GM19023 (cell line): ENCODE measurements at regions not wholly inside any gene's neighbourhood (a gene's known extent, or its start where the extent isn't known, plus 50 kb on each side); places are given as distances from the start of the nearest gene placed in this dataset.

Source experiments
- ATAC-seq: cut with Tn5 transposase; IDR thresholded peaks from one replicate; pipeline ENCODE4 v1.9.1; 2021; ENCODE audit warnings: mild to moderate bottlenecking, moderate library complexity; ENCODE audit not compliant: unreplicated experiment

DNA sequence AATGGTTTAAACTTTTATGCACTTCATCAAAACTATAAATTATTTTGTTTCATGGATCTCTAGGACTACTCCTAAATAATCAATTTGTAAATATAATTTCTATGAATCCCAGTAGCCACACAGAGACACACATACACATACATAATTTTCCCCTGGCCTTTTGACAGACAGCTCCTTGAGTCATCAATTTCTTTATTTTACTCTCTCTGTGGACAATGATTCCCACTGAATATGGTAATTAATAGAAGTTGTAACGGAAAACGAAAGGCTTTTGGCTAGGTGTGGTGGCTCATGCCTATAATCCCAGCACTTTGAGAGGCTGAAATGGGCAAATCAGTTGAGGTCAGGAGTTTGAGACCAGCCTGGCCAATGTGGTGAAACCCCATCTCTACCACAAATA is 235.1 kb downstream of the EPHA4 start:
- ATAC-seq, result no peak

GRCh38 chr2:221337957-221338685 is 234.0 kb downstream of the EPHA4 start:
- no peak for ATAC-seq

- ATAC-seq, result no peak
These were observed 229.7 kb downstream of the EPHA4 start for GRCh38 chr2:221342388-221342787.

- ATAC-seq, result no peak
These were observed 228.6 kb downstream of the EPHA4 start for GRCh38 chr2:221343524-221343923.

DNA sequence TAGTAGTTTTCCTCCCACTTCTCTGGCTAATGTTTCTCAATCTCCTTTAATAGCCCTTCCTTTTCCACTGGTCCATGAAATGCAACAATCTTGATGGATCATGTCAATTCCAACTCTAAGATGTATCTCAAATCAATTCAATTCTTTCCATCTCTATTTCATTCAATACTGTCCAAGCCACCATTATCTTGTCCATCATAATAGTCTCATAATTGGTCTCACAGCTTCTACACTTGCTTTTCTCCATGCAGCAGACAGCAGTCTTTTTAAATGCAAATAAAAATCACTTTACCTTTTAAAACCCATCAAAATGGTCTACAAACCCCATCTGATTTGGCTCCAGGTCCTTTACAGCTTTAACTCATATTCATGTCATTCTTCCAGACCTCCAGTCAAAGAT is 226.6 kb downstream of the EPHA4 start:
- no peak for ATAC-seq

DNA sequence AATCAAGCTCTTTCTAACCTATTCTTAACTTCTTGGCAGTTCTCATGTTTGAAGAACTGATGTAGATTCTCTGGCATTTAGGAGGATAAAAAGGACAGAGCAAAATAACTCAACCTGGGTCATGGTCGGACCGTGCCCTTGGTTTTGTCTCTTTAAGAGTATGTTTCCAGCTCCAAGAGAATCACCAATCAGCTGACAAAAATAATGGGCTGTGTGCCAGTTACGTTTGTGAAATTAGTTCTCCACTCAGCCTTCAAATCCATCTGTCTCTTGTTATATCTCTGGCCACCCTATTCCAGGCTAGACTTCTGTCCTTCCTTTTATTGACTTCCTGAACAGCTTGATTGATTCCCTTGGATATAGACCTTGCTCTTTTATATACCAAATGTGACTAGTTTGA is 225.7 kb downstream of the EPHA4 start:
- ATAC-seq, result no peak

- no peak for ATAC-seq
These were observed 224.6 kb downstream of the EPHA4 start for GRCh38 chr2:221347471-221347870.

DNA sequence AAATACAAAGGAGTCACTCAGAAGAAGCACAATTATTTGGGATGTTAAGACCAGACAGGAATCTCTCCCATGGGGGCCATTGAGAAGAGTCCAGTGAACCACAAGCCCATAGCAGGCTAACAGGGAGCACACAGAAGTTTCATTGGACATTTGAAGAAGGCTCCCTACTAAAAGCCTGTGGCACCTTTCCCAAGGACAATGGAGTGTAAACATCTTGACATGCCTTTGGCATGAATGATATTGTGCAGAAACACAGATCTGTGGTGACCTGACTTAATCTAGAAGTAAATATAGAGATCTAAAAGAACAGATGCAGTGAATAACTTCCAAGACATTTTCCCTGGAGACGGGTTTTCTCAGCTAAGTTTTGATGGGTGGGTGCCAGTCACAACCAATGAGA is 221.5 kb downstream of the EPHA4 start:
- no peak for ATAC-seq

- no peak for ATAC-seq
These were observed 218.9 kb downstream of the EPHA4 start for GRCh38 chr2:221353201-221353600.

DNA sequence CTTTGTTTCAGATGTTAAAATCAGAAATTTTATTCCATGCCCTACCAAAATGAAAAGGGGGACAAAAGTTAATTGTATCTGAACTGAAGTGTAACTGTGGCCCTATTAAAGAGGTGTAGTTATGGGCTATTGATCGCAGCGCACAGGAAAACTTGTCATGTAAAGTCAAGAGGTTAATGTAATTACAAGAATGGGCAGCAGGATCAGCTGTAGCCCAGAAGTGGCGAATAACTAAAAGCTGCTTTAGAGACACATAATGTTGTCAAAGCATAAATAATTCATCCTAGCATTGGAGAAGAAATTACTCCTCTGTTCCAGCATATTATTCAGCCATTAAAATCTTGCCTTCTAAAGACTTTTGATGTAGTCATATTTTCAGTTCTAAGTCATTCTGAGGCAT is 211.8 kb downstream of the EPHA4 start:
- no peak for ATAC-seq

DNA sequence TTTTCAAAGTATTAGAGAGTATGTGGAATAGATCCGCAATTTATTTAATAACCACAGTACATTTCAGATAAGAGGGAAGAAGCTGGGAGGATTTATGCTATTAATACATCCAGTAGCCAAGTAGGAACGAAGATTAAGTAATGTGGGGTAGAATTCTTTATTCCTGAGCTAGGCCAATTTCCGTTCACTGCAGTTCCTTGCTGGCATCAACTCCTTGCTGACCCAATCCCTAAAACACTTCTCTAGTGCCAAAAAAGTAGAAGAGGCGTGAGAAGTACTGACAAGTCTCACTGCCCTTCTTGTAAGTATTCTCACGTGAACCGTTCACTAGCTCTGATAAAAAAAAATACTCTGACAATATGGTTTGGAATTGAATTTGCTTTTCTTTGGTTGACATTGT is 211.4 kb downstream of the EPHA4 start:
- no peak for ATAC-seq

DNA sequence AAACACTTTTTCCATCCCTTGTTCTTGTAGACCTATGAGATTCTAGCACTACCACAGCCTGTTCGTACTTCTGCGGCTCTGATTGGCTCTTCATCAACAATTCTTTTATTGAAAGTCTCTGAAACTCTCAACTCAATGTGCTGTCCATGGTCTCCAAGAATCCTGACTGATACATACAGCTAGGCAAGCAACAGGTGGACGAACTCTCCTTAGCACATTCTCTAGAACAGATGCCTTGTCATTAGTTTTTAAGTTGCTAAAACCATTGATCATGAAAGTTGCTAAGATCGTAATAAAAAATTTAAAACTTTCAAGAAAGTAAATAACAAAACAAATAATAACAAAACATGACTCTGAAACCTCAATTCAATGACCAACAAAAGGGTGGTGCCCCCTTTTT is 210.5 kb downstream of the EPHA4 start:
- no peak for ATAC-seq

DNA sequence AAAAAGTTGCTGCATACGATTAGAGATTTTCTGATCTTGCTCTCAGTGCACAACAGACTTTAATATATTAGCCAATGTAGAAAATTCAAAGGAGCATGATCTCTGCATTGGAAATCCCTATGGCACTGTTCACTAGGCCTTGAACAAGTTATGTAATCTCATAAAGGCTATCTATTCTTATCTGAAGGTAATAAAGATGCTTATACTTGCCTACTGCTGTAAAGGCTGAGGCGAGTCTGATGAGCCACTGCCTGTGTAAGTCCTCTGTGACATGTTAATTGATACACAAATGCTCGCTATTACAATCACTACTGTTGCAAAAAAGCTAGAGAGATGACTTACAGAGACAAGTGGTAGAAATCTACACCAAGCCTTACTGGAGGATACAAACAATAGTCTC is 207.4 kb downstream of the EPHA4 start:
- no peak for ATAC-seq
